ENCODE measurements at regions not wholly inside any gene's neighbourhood (a gene's known extent, or its start where the extent isn't known, plus 50 kb on each side); places are given as distances from the start of the nearest gene placed in this dataset.

DNA sequence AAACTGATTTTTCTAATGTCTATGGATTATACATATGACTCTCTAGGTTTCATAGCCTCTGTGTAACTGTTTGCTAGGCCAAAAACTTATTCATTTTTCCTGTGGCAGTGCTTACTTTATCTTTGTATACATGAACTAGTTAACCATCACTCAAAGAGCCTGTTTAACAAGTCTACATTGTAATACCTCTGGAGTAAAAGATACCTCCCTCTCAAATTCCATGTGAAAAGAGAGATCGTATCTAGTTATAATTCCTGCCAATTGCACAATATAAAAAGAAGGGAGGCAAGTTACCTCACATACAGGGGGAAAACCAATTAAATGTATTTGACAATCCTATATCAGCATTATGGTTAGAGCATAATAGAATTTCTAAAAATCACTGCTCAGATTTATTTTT is 271.9 kb upstream of the ST8SIA4 start:
- Histone ChIP-seq H3K4me3 (ENCODE audit: low read depth in 1 of 2, low read length in 2 of 2) (no peak overlapping the region), H3K36me3 (ENCODE audit: insufficient read depth, low read length) (no peaks in the 10 kb centered on the region), H3K4me2 (ENCODE audit: insufficient read depth, low read length) (no peak overlapping the region), H3K79me2 (ENCODE audit: insufficient read depth, low read length) (no peaks in the 10 kb centered on the region), H3K27me3 (ENCODE audit: insufficient read depth, low read length, poor library complexity) (no peaks in the 10 kb centered on the region), H3K9me3 (ENCODE audit: insufficient read depth, low read length, severe bottlenecking) (peaks cover 15% of the 10 kb centered on the region), H3K27ac (ENCODE audit: low read length) (no peak overlapping the region), H3K4me1 (ENCODE audit: insufficient read depth, low read length) (no peaks in the 10 kb centered on the region), H4K20me1 (ENCODE audit: insufficient read depth, low read length) (no peaks in the 10 kb centered on the region), H2AFZ (ENCODE audit: low read depth, low read length) (no peak overlapping the region), H3K9ac (ENCODE audit: low read depth, low read length) (no peak overlapping the region)
- DNase-seq: no peak
- ATAC-seq (ENCODE audit: insufficient read depth, low read depth): no peak
- no peak for TF ChIP-seq EZH2 (IDR thresholded peaks at IDR 0.05; ENCODE audit: borderline replicate concordance, low read depth, low read length, severe bottlenecking)
- TF ChIP-seq CTCF (IDR thresholded peaks at IDR 0.05; ENCODE audit: borderline replicate concordance, extremely low read depth, low read length, poor library complexity, severe bottlenecking): no peak

DNA sequence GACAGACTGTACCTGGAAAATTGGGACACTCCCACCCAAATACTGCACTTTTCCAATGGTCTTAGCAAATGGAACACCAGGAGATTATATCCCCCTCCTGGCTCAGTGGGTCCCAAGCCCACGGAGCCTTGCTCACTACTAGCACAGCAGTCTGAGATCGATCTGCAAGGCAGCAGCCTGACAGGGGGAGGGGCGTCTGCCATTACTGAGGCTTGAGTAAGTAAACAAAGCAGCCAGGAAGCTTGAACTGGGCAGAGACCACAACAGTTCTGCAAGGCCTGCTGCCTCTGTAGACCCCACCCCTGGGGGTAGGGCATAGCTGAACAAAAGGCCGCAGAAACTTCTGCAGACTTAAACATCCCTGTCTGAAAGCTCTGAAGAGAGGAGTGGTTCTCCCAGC is 260.0 kb upstream of the ST8SIA4 start:
- peak overlapping the region; percentile 39; the same call in 1 of the 2 replicates for H2AFZ ChIP-seq (ENCODE audit: low read depth, low read length)
- H3K9ac ChIP-seq (ENCODE audit: low read depth, low read length): no peak overlapping the region
- no peaks in the 10 kb centered on the region for H3K27me3 ChIP-seq (ENCODE audit: insufficient read depth, low read length, poor library complexity)
- ATAC-seq (ENCODE audit: insufficient read depth, low read depth) (peak; percentile 55), DNase-seq (peak; percentile 39)
- H3K27ac ChIP-seq (ENCODE audit: low read length): no peak overlapping the region
- H4K20me1 ChIP-seq (ENCODE audit: insufficient read depth, low read length): no peaks in the 10 kb centered on the region
- peaks cover 8% of the 10 kb centered on the region for H3K4me1 ChIP-seq (ENCODE audit: insufficient read depth, low read length)
- H3K36me3 ChIP-seq (ENCODE audit: insufficient read depth, low read length): no peaks in the 10 kb centered on the region
- no peaks in the 10 kb centered on the region for H3K79me2 ChIP-seq (ENCODE audit: insufficient read depth, low read length)
- H3K4me3 ChIP-seq (ENCODE audit: low read depth in 1 of 2, low read length in 2 of 2): no peak overlapping the region
- no peak overlapping the region for H3K4me2 ChIP-seq (ENCODE audit: insufficient read depth, low read length)
- no peaks in the 10 kb centered on the region for H3K9me3 ChIP-seq (ENCODE audit: insufficient read depth, low read length, severe bottlenecking)
- TF ChIP-seq EZH2 (IDR thresholded peaks at IDR 0.05; ENCODE audit: borderline replicate concordance, low read depth, low read length, severe bottlenecking) (no peak), CTCF (IDR thresholded peaks at IDR 0.05; ENCODE audit: borderline replicate concordance, extremely low read depth, low read length, poor library complexity, severe bottlenecking) (no peak)

- H3K27ac ChIP-seq (ENCODE audit: low read length): no peak overlapping the region
- peaks cover 8% of the 10 kb centered on the region for H3K4me1 ChIP-seq (ENCODE audit: insufficient read depth, low read length)
- no peak overlapping the region for H3K9ac ChIP-seq (ENCODE audit: low read depth, low read length)
- no peaks in the 10 kb centered on the region for H3K27me3 ChIP-seq (ENCODE audit: insufficient read depth, low read length, poor library complexity)
- ATAC-seq (ENCODE audit: insufficient read depth, low read depth) (no peak), DNase-seq (no peak)
- no peaks in the 10 kb centered on the region for H3K36me3 ChIP-seq (ENCODE audit: insufficient read depth, low read length)
- H3K79me2 ChIP-seq (ENCODE audit: insufficient read depth, low read length): no peaks in the 10 kb centered on the region
- H3K4me3 ChIP-seq (ENCODE audit: low read depth in 1 of 2, low read length in 2 of 2): no peak overlapping the region
- no peak overlapping the region for H3K4me2 ChIP-seq (ENCODE audit: insufficient read depth, low read length)
- no peaks in the 10 kb centered on the region for H4K20me1 ChIP-seq (ENCODE audit: insufficient read depth, low read length)
- no peak for TF ChIP-seq EZH2 (IDR thresholded peaks at IDR 0.05; ENCODE audit: borderline replicate concordance, low read depth, low read length, severe bottlenecking)
- no peak for TF ChIP-seq CTCF (IDR thresholded peaks at IDR 0.05; ENCODE audit: borderline replicate concordance, extremely low read depth, low read length, poor library complexity, severe bottlenecking)
- H2AFZ ChIP-seq (ENCODE audit: low read depth, low read length): no peak overlapping the region
- H3K9me3 ChIP-seq (ENCODE audit: insufficient read depth, low read length, severe bottlenecking): no peaks in the 10 kb centered on the region
Measured at GRCh38 chr5:101160002-101160401, 256.9 kb upstream of the ST8SIA4 start.

- Histone ChIP-seq H3K9ac (ENCODE audit: low read depth, low read length) (no peak overlapping the region), H3K4me3 (ENCODE audit: low read depth in 1 of 2, low read length in 2 of 2) (no peak overlapping the region), H3K4me2 (ENCODE audit: insufficient read depth, low read length) (no peak overlapping the region), H3K79me2 (ENCODE audit: insufficient read depth, low read length) (no peaks in the 10 kb centered on the region), H3K27ac (ENCODE audit: low read length) (no peak overlapping the region), H3K36me3 (ENCODE audit: insufficient read depth, low read length) (no peaks in the 10 kb centered on the region), H4K20me1 (ENCODE audit: insufficient read depth, low read length) (no peaks in the 10 kb centered on the region), H3K27me3 (ENCODE audit: insufficient read depth, low read length, poor library complexity) (no peaks in the 10 kb centered on the region), H2AFZ (ENCODE audit: low read depth, low read length) (no peak overlapping the region), H3K4me1 (ENCODE audit: insufficient read depth, low read length) (peaks cover 8% of the 10 kb centered on the region), H3K9me3 (ENCODE audit: insufficient read depth, low read length, severe bottlenecking) (no peaks in the 10 kb centered on the region)
- DNase-seq: no peak
- TF ChIP-seq CTCF (IDR thresholded peaks at IDR 0.05; ENCODE audit: borderline replicate concordance, extremely low read depth, low read length, poor library complexity, severe bottlenecking): no peak
- TF ChIP-seq EZH2 (IDR thresholded peaks at IDR 0.05; ENCODE audit: borderline replicate concordance, low read depth, low read length, severe bottlenecking): no peak
- ATAC-seq (ENCODE audit: insufficient read depth, low read depth): no peak
Measured at GRCh38 chr5:101159006-101159405, 255.9 kb upstream of the ST8SIA4 start.

Data from DND-41 (cell line).